Umbilical cord (tissue), 1 donor: ENCODE measurements at regions not wholly inside any gene's neighbourhood (a gene's known extent, or its start where the extent isn't known, plus 50 kb on each side); places are given as distances from the start of the nearest gene placed in this dataset.
"Not testable (repeated sequence)": the region's sequence is repeated elsewhere in the genome, so short reads cannot be mapped to it uniquely, and the experiment has no call there.

Source experiments
- DNase-seq: peaks from one replicate; pipeline ENCODE4 v3.0.0-alpha.2; 2015; ENCODE audit warnings: low spot score

DNA sequence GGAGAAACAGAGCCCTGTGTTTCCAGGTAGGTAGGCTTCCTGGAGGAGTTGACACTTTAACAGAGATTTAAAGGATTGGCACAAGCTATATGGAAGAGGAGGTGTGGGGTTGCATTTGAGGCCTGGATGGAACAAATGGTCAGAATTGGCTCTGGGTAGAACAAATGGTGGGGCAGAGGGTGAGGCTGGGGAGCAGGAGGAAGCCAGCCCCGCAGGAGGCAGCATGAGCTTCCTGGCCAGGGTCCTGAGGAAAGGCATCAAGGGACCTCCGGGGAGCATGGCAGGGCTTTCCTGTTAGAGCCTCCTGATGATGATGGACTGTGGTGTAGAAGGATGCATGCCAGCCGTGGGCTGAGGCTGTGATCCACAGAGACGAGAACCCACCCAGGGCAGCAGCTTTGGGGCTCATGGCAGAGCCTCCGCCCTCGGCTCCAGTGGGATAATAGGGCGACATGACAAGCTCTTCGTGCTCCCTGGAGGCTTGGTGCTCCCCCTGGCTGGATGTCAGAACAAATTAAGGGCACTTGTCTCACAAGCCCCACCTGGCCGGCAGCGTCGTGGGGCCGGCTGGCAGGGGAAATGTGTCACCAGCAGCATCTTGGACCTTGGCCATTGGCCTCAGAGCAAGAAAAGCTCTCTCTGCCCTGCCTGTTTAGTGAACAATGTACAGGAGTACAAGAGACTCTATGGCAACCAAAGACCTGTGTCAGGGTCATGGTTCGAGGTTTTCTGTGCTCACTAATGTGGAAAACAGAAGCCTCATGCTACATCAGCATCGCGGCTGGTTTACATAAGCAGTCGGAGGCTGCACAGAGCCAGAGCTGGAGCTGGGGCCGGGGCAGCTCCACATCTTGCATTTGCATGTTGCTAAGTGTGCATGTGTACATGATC lies 153.5 kb downstream of the MYCN start:
- no peak for DNase-seq

DNA sequence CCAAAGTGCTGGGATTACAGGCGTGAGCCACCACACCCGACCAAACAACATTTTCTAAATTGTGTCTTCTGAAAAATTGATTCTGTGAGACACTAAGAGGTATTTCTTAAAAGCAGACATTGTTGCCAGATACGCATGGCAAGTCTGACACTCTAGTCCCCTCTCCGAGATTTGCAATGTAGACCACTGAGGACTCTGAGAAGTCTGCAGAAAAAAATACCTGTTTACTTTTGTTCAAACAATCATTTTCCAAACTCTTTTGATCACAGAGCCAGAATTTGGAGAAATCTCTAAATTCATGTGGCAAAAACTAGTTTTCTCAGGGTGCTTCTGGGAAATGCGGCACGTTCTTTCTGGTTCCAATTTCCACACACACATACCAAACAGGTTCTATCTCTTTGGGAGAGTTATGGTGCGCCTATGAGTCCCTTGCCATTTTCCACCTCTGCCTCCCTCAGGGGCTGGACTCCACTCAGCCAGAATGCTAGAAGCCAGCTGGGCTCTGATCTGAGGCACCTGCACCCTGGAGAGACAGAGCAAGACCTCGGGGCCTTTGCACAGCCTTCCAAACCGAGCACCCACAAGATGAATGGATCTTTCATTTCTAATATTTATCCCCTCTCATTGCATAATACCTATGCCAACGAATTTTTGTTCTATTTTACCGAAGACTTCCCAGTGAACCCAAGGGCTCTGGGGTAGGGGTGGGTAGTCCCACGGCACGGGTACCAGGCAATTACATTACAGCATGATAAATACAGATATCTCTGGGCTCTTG lies 152.7 kb downstream of the MYCN start:
- no peak for DNase-seq

DNA sequence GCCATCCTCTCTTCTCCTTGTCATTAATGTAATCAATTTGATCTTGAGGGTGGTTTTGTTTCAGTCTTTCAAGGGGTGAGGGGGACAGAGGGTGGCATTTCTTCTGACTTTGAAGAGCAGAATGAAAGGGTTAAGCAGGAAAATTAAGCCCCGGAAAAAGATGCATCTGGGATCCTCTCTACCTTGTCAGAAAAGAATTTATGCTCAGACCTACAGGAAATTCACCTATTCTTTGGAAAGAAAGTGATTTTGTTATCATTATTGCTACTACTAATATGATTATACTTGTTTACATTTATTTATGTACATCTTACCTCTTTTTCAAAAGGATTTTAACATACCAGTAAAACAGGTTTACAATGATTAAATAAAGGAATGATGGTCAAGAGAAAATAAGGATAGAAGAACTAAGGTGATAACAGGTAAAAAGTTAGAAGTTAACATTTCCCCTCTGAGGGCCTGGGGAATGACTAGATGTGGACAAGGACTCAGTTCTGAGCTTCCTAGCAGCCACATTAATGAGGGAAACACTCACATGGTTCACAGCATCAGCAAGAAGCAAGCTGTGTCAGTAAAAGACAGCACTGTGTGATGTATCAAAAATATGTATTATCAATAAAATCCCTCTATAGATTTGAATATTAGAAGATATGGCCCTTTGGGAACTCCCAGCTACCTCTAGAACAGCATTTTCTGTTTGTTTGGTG lies 151.4 kb downstream of the MYCN start:
- DNase-seq, result no peak

DNA sequence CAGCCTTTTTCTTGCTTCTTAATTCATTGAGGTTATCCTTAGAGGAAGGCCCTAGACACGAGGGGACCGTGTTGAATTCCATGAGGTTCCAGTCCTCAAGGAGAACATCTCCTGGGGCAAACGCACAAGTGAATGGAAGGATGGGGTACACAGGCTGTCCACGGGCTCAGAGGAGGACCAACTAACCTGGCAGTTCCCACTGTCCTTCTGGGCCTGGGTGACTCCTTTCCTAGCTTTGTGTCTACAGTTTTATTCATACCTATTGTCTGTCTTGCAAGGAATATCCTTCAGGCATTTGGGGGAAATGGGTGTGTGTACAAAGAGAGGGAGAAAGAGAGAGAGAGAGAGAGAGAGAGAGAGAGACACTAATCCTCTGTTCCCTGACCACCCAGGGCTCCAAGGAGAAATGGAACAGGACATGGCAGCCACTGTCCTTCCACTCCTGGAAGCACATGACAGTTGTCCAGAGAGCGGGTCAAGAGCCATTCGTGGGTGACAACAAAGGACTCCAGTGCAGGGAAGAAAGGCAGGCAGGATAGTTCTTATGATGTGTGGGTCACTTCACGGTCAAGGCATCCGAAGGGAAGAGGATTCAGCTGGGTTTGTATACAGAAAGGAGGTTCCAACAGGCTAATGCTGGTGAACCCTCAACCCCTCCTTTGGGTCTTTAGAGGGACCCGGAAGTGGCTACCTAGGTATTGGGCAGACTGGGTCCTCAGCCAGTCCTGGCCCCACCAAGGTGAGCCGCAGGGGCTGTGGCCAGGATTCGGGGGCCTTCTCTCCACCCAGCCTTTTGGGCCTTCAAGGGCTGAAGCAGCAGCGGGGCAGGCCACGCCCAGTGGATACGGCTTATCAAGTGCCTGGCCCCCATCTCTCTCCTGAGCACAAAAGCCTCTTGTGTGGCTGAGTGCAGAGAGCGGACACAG lies 150.6 kb downstream of the MYCN start:
- no peak for DNase-seq

DNA sequence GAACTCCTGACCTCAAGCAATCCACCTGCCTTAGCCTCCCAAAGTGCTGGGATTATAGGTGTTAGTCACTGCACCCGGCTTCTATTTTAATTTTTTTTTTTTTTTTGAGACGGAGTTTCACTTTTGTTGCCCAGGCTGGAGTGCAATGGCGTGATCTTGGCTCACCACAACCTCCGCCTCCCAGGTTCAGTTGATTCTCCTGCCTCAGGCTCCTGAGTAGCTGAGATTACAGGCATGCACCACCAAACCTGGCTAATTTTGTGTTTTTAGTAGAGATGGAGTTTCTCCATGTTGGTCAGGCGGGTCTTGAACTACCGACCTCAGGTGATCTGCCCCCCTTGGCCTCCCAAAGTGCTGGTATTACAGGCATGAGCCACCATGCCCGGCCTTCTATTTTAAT lies 149.1 kb downstream of the MYCN start:
- not testable (repeated sequence) for DNase-seq

DNA sequence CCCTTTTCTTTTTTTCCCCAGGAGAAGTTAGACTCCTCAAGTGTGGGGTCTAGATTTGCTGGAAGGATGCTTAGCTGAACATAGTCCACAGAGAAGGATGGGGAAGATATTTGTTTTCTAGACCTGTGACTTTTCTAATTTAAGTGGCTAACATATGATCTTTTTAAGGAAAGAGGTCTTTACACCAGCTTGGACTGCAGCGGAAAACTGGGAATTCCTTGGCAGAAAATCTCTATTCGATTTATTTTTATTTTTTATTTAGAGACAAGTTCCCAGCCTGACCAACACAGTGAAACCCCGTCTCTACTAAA lies 148.4 kb downstream of the MYCN start:
- no peak for DNase-seq

DNA sequence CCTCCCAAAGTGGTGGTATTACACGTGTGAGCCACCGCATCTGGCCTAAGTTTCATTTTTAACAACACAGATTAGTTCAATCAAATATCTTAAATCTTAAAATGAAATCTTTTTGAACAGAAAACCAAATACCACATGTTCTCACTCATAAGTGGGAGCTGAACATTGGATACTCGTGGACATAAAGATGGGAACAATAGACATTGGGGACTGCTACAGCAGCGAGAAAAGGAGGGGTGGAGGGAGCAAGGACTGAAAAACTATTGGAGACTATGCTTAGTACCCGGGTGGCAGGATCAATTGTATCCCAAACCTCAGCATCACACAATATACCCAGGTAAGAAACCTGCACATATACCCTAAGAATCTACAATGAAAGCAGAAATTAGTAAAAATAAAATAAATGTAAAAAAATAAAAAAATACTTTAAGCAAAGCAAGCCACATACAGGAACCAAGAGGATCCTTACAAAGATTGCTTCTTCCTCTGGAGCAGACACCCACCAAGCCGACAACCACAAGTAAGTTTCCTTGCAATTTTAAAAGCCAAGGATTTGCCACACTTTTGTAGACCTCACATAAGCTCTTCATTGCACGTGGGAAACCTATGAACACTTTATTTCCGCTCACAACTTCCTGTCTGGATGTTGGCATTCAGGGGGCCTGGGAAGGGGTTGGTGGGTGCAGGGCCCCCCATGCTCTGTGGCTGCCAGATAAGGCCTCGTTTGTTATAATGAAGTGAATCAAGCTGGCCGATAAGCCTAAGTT lies 147.9 kb downstream of the MYCN start:
- DNase-seq, result no peak

DNA sequence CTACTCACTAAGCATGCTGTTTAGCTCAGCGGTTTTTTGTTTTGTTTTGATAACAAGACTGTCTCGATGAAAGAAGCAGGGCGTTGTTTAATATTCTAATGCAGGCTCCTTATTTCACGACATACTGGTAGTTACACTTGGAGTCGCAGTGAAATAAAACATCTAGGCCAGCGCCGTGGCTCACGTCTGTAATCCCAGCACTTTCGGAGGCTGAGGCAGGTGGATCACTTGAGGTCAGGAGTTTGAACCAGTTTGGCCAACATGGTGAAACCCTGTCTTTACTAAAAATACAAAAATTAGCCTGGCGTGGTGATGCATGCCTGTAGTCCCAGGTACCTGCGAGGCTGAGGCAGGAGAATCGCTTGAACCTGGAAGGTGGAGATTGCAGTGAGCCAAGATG lies 145.8 kb downstream of the MYCN start:
- DNase-seq, result not testable (repeated sequence)

DNA sequence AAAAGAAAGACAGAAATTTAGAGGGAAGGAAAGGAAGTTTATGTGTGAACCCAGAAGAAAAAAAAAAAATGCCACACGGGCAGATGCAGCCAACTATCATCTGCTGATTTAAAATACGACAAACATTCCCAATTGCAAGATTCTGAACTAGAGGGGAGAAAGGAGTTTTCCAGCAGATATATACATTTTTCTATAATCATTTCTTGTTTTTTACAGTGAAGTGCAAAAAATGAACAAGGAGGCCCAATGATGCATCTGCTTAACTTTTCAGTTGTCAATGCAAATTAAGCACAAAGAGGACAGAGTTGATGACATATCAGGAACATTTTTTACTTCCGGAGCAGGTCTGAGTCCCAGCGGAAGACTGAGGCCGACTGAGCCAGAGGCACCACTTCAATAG lies 144.7 kb downstream of the MYCN start:
- no peak for DNase-seq

DNA sequence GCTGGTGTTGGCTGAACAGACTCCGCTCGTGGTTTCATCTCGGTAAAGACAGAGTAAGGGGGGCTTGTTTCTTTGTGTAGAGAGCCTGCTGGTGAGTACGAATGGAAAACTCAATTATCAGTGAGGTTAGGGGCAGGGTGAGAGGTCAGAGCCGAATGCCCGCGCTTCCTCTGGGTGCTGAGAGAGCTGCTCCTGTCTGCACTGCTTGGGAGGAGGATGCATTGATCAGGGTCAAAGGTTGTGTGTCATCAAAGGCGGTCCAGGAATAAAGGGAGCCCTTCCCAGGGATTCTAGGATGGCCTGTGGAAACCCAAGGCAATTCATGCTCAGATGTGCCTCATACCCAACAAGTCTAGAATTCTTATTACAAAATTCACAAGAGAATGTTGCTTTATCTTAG lies 143.9 kb downstream of the MYCN start:
- DNase-seq, result no peak

DNA sequence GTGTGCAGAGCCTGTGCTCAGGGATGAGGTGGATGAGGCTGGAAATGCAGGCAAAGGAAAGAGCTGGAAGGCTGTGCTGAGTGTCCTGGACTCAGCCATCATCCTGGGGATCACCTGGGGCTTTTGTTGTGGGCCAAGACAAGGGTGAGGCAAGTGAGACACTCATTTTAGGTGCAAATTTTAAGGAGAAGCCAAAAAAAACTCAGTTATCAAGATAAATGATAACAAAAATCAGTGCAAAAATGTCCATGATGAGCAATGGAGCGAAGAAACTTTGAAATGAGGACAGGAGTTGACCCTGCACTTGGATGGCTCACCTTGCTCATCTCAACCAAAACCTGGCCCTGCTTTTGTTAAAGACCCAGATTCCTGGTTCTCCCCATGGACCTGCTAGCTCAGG lies 141.9 kb downstream of the MYCN start:
- DNase-seq, result no peak

DNA sequence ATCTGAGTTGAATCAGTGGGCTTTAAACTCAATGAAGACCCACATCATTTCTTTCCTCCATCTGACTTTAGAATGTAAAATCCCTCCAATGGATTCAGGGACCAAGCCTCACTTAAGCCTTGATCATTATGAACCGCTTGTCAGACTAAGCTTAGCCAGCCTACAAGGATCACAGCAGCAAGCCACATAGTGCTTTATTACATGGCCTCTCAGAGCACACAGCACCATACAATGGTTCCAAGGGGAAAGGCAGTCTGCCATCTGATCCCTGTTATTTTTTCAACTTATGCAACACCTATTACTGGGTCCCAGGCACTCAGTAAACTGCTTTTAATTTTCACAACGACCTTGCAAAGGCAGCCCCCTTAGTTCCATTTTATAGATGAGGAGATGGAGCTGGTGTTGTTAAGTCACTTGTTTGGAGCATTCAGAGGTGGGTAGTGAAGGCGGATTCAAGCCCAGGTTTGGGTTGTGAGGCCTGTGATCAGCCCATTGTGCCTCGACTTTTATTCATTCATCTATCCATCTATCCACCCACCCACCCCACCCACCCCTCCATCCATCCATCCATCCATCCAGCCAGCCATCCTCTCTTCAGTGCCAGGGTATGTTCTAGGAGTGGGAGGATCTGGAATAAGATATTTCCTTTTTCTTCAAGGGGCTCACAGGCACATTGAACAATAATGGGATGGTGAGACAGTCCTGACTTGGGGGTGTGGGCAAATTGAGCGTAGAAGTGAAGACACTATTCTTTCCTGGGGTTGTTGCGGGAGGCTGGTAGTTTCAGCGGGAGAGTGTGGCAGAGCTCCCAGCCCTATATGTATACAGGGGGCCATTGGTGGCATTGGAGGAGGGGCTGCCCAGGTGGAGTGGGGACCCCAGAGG lies 141.2 kb downstream of the MYCN start:
- DNase-seq, result no peak

DNA sequence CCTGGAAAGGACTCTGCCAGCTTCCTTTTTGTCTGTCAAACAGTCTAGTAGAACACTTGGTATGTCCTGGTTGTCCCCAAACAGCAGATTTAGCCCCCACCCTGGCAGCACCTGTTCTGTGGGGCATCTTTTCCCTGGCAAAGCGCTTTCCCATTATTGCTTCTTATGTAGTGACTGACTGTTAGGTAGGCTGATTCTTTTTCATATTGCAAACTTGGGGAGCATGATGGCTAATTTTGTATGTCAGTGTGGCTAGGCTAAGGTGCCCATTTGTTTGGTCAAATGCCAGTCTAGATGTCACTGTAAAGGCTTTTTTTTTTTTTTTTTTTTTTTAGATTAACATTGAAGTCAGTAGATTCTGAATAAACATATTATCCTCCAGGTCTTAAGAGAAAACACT lies 140.2 kb downstream of the MYCN start:
- no peak for DNase-seq

DNA sequence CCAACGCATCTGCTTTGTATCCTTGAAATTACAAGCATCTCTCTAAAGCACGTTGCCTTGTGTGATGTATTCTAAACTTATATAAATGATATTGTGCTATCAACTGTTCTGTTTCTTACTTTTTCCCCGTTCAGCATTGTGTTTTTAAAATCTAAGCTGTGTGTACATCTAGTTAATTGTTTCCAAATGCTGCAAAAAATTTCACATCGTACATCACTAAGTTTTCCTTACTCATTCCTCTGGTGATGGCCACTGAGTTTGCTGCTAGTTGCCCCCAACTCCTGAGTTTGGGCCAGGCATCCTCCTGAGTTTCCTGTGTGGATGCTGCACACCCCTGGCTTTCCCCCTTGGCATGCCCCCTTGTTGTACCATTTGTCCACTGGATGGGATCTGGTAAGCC lies 139.7 kb downstream of the MYCN start:
- no peak for DNase-seq

DNA sequence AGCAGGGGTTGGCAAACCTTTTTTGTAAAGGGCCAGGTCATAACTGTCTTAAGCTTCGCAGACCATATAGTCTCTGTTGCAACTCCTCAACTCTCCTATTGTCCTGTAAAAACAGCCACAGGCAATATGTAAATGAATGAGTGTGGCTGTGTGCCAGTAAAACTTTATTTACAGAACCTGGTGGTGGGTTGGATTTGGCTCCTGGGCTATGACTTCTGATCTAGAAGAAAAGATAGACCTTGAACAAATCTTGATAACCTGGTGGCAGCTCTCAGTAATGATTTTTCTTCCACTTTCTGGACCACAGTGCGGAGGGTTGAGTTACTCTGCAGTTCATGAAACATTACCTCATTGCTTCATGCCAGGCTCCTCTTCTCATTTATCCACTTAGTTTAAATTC lies 139.3 kb downstream of the MYCN start:
- DNase-seq, result no peak

DNA sequence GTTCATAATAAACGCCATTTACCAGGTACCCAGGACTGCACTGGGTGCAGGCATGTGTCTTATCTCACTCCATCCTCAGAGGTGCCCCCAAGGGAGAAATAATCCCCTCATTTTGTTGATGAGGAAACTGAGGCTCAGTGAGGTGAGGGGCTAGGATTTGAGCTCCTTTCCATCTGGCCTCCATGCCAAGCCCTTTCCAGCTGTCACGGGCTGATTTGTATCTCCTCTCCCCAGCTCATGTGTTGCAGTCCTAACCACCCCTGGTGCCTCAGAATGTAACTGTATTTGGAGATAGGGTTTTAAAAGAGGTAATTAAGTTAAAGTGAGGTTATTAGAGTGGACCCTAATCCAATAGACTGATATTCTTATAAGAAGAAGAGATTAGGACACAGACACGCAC lies 137.3 kb downstream of the MYCN start:
- DNase-seq, result no peak

DNA sequence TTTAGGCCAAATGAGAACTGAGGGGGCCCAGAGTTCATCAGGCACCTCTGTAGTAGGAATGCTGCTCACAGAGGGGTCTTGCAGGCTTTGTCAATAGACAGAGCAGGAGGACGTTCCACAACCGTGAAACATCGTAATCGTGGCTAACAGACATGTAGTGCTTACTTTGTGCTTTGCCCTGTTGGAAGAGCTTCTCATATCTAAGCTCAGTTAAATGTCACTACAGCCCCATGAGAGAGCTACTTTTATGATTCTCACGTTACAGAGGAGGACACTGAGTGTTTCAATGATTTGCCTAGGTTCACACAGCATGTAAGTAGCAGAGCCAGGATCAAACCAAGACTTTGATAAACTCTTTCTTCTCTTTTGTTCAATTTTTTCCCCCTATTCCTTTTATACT lies 136.6 kb downstream of the MYCN start:
- no peak for DNase-seq

DNA sequence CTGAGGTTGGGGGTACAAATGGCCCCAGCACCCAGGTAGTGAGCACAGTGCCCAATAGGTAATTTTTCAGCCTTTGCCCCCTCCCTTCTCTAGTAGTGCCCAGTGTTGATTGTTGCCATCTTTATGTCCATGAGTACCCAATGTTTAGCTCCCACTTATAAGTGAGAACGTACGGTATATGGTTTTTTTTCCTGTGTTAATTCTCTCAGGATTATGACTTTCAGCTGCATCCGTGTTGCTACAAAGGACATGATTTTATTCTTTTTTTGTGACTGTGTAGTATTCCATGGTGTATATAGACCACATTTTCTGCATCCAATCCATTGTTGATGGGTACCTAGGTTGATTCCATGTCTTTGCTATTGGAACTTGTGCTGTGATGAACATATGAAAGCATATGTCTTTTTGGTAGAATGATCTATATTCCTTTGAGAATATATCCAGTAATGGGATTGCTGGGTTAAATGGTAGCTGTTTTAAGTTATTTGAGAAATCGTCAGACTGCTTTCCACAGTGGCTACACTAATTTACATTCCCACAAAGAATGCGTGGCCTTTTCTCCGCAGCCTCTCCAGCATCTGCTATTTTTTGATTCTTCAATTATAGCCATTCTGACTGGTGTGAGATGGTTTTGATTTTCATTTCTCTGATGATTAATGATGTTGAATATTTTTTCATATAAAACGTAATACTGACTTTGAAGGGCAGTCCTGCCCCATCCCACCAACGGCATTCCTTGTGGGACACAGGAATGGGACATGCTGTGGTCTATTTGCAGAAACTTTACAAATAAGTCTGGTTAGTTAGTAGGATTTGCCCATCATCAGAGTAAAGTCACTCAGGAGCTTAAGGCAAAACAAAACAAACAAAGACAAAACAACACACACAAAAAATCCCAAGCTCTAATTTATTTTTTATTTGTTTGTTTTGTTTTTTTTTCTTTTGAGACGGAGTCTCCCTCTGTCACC lies 135.0 kb downstream of the MYCN start:
- no peak for DNase-seq
